ENCODE measurements at regions not wholly inside any gene's neighbourhood (a gene's known extent, or its start where the extent isn't known, plus 50 kb on each side); places are given as distances from the start of the nearest gene placed in this dataset.
"Not testable (repeated sequence)": the region's sequence is repeated elsewhere in the genome, so short reads cannot be mapped to it uniquely, and the experiment has no call there.

DNA sequence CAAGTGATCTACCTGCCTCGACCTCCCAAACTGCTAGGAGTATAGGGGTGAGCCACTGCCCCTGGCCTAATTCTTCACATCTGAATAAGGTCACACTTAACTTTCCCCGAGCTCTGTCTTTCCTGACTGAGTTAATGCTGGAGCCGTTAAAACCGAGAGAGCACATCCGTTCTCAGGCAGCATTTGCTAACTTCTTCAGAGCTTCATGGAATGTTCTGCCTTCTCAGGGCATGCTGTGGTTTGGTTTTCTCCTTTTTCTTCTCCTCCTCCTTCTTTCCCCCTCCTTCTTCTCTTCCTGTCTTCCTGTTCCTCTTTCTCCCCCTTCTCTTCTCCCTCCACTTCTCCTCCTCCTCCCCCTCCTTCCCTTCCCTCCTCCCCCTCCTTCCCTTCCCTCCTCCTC, 119.9 kb downstream of the ASMT start:
- Histone ChIP-seq H3K36me3 (ENCODE audit: control insufficient read depth in 1 of 2, insufficient read depth in 2 of 2, low read length in 2 of 2) (no peaks in the 10 kb centered on the region), H3K9me3 (ENCODE audit: control insufficient read depth in 1 of 2, low read length in 2 of 2) (no peaks in the 10 kb centered on the region), H3K9ac (ENCODE audit: low read depth in 1 of 2, low read length in 2 of 2) (no peak overlapping the region), H3K27me3 (ENCODE audit: control insufficient read depth in 1 of 2, insufficient read depth in 2 of 2, low read length in 2 of 2) (no peaks in the 10 kb centered on the region), H3K27ac (ENCODE audit: low read depth, low read length) (no peak overlapping the region), H3K4me1 (ENCODE audit: control insufficient read depth in 1 of 2, insufficient read depth in 2 of 2, low read length in 2 of 2) (no peaks in the 10 kb centered on the region), H3K4me3 (ENCODE audit: low read depth in 1 of 2, low read length in 2 of 2) (no peak overlapping the region)

DNA sequence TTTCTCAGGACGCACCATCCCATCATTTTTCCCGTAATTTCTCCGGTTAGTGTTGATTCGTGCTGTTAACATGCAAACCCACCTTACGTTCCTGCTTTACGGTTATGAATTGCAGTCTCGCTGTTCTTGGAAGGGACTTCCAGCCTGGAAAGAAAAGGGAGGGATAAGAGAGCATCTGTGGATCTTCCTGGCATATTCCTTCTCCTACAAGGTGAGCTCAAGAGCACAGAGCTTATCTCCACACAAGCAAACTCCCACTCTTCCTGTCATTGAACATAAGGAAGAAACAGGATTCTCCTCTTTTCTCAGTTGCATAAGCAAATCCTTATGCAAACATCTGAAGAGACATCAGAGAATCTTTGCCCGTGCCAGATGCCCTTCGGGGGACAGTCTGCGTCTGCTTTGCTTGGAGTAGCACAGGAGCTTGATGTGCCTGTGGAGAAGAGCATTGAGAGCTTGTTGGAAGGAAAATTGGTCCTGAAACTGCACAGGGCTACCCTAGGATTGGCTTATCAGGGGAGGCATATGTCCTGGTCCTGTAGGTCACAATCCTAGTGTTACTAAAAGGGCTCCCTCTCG, 127.0 kb downstream of the ASMT start:
- Histone ChIP-seq H3K27ac (ENCODE audit: low read depth, low read length) (no peak overlapping the region), H3K9ac (ENCODE audit: low read depth in 1 of 2, low read length in 2 of 2) (no peak overlapping the region), H3K4me3 (ENCODE audit: low read depth in 1 of 2, low read length in 2 of 2) (no peak overlapping the region), H3K4me1 (ENCODE audit: control insufficient read depth in 1 of 2, insufficient read depth in 2 of 2, low read length in 2 of 2) (no peaks in the 10 kb centered on the region), H3K27me3 (ENCODE audit: control insufficient read depth in 1 of 2, insufficient read depth in 2 of 2, low read length in 2 of 2) (no peaks in the 10 kb centered on the region), H3K36me3 (ENCODE audit: control insufficient read depth in 1 of 2, insufficient read depth in 2 of 2, low read length in 2 of 2) (peaks cover 0 to 2% of the 10 kb centered on the region in 2 donors), H3K9me3 (ENCODE audit: control insufficient read depth in 1 of 2, low read length in 2 of 2) (peaks cover 0 to 3% of the 10 kb centered on the region in 2 donors)

DNA sequence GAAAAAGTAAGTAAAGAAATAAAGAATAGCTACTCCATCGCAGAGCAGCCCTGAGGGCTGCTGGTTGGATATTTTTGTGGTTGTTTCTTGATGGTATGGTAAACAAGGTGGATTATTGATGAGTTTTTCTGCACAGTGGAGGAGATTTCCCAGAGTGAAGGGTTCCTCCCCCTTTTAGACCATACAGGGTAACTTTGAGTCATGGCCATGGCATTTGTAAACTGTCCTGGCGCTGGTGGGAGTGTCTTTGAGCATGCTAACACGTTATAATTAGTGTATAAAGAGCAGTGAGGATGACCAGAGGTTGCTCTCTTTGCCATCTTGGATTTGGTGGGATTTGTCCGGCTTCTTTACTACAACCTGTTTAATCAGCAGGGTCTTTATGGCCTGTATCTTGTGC, 128.2 kb downstream of the ASMT start:
- H3K9me3 ChIP-seq (ENCODE audit: control insufficient read depth in 1 of 2, low read length in 2 of 2): peaks cover 0 to 3% of the 10 kb centered on the region in 2 donors
- no peaks in the 10 kb centered on the region for H3K4me1 ChIP-seq (ENCODE audit: control insufficient read depth in 1 of 2, insufficient read depth in 2 of 2, low read length in 2 of 2)
- H3K4me3 ChIP-seq (ENCODE audit: low read depth in 1 of 2, low read length in 2 of 2): no peak overlapping the region
- no peak overlapping the region for H3K9ac ChIP-seq (ENCODE audit: low read depth in 1 of 2, low read length in 2 of 2)
- H3K36me3 ChIP-seq (ENCODE audit: control insufficient read depth in 1 of 2, insufficient read depth in 2 of 2, low read length in 2 of 2): peaks cover 0 to 2% of the 10 kb centered on the region in 2 donors
- H3K27me3 ChIP-seq (ENCODE audit: control insufficient read depth in 1 of 2, insufficient read depth in 2 of 2, low read length in 2 of 2): no peaks in the 10 kb centered on the region
- no peak overlapping the region for H3K27ac ChIP-seq (ENCODE audit: low read depth, low read length)

DNA sequence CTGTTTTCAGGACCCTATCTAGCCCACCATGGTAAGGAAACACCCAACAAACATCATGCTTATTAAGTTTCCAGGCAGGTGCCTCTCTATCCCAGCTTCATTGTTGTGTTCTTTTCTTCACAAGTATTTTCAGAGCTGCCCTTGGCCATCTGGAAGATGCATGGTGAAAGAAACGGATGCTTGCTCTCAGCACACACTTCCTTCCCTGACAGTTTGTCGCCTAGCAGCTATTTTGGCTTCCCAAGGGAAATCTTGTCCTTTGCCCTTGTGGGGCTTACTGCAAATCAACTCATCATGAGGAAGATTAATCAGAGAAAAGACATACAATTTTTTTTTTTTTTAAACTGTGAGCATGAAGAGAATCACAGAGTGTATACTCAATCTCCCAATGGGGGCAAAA, 128.8 kb downstream of the ASMT start:
- peaks cover 0 to 3% of the 10 kb centered on the region in 2 donors for H3K9me3 ChIP-seq (ENCODE audit: control insufficient read depth in 1 of 2, low read length in 2 of 2)

DNA sequence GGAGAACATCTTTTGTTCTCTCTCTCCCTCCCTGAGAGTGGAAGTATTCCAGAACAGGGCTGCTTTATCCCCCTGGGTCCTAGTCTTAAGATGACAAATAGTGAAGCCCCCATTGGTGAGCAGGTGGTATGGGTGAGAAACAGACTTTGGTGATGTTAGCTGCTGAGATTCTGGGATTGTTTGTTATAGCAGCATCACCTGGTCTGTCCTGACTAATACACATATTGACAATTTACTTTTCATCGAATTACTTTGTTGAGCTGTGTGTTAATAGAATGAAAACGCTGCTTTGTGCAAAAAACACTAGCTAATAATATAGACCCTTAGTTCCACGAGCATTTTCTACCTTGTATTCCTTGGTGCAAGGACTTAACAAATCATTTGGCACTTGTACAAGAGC, 133.5 kb downstream of the ASMT start:
- Histone ChIP-seq H3K27ac (ENCODE audit: low read depth, low read length) (no peak overlapping the region), H3K4me3 (ENCODE audit: low read depth in 1 of 2, low read length in 2 of 2) (no peak overlapping the region), H3K9me3 (ENCODE audit: control insufficient read depth in 1 of 2, low read length in 2 of 2) (peaks cover 0 to 3% of the 10 kb centered on the region in 2 donors), H3K4me1 (ENCODE audit: control insufficient read depth in 1 of 2, insufficient read depth in 2 of 2, low read length in 2 of 2) (no peaks in the 10 kb centered on the region), H3K27me3 (ENCODE audit: control insufficient read depth in 1 of 2, insufficient read depth in 2 of 2, low read length in 2 of 2) (no peaks in the 10 kb centered on the region), H3K36me3 (ENCODE audit: control insufficient read depth in 1 of 2, insufficient read depth in 2 of 2, low read length in 2 of 2) (no peaks in the 10 kb centered on the region), H3K9ac (ENCODE audit: low read depth in 1 of 2, low read length in 2 of 2) (no peak overlapping the region)

More for the DNA sequence above, 128.8 kb downstream of the ASMT start:
- no peaks in the 10 kb centered on the region for H3K4me1 ChIP-seq (ENCODE audit: control insufficient read depth in 1 of 2, insufficient read depth in 2 of 2, low read length in 2 of 2)
- no peaks in the 10 kb centered on the region for H3K27me3 ChIP-seq (ENCODE audit: control insufficient read depth in 1 of 2, insufficient read depth in 2 of 2, low read length in 2 of 2)
- H3K4me3 ChIP-seq (ENCODE audit: low read depth in 1 of 2, low read length in 2 of 2): no peak overlapping the region
- peaks cover 0 to 2% of the 10 kb centered on the region in 2 donors for H3K36me3 ChIP-seq (ENCODE audit: control insufficient read depth in 1 of 2, insufficient read depth in 2 of 2, low read length in 2 of 2)
- H3K9ac ChIP-seq (ENCODE audit: low read depth in 1 of 2, low read length in 2 of 2): no peak overlapping the region
- H3K27ac ChIP-seq (ENCODE audit: low read depth, low read length): no peak overlapping the region

DNA sequence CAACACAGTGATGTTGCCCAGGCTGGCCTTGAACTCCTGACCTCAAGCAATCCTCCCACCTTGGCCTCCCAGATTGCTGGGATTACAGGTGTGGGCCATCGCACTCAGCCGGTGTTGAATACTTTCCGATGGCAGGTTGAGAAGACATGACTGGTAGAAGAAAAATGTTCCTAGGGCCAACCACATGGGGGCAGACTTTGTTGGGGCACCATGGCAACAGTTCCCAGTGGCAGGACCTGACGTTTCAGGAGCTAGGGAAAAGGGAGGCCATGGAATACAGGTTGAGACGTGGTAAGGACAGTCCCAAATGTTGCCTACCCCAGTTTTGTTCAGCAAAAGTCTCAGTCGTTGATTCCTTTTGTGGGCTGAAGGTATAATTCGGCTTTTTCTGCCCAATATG, 134.6 kb downstream of the ASMT start:
- H3K4me3 ChIP-seq (ENCODE audit: low read depth in 1 of 2, low read length in 2 of 2): no peak overlapping the region
- H3K9ac ChIP-seq (ENCODE audit: low read depth in 1 of 2, low read length in 2 of 2): no peak overlapping the region
- peaks cover 0 to 3% of the 10 kb centered on the region in 2 donors for H3K9me3 ChIP-seq (ENCODE audit: control insufficient read depth in 1 of 2, low read length in 2 of 2)
- H3K4me1 ChIP-seq (ENCODE audit: control insufficient read depth in 1 of 2, insufficient read depth in 2 of 2, low read length in 2 of 2): no peaks in the 10 kb centered on the region
- H3K27ac ChIP-seq (ENCODE audit: low read depth, low read length): no peak overlapping the region
- no peaks in the 10 kb centered on the region for H3K27me3 ChIP-seq (ENCODE audit: control insufficient read depth in 1 of 2, insufficient read depth in 2 of 2, low read length in 2 of 2)
- no peaks in the 10 kb centered on the region for H3K36me3 ChIP-seq (ENCODE audit: control insufficient read depth in 1 of 2, insufficient read depth in 2 of 2, low read length in 2 of 2)

DNA sequence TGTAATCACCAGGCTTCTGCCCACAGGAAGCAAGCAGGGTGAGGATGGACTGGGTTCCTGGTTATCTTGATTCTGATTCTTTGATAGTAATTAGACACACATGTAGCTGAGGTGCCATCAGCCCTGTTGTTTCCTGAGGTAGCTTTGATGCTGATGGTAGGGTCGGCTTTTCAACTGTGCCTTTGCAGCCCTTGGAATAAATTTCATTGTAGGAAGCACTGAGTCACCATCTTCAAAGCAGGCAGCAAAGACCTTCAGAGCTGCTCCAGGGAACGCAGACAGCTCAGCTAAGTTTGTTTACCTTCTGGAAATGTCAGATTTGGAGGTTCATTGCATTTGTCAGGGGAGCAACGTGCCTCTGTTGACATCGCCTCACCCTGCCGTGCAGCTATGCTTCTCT, 135.4 kb downstream of the ASMT start:
- H3K9me3 ChIP-seq (ENCODE audit: control insufficient read depth in 1 of 2, low read length in 2 of 2): peaks cover 0 to 3% of the 10 kb centered on the region in 2 donors
- no peaks in the 10 kb centered on the region for H3K36me3 ChIP-seq (ENCODE audit: control insufficient read depth in 1 of 2, insufficient read depth in 2 of 2, low read length in 2 of 2)
- H3K27ac ChIP-seq (ENCODE audit: low read depth, low read length): no peak overlapping the region
- H3K27me3 ChIP-seq (ENCODE audit: control insufficient read depth in 1 of 2, insufficient read depth in 2 of 2, low read length in 2 of 2): no peaks in the 10 kb centered on the region
- H3K4me3 ChIP-seq (ENCODE audit: low read depth in 1 of 2, low read length in 2 of 2): no peak overlapping the region
- H3K9ac ChIP-seq (ENCODE audit: low read depth in 1 of 2, low read length in 2 of 2): no peak overlapping the region
- no peaks in the 10 kb centered on the region for H3K4me1 ChIP-seq (ENCODE audit: control insufficient read depth in 1 of 2, insufficient read depth in 2 of 2, low read length in 2 of 2)

DNA sequence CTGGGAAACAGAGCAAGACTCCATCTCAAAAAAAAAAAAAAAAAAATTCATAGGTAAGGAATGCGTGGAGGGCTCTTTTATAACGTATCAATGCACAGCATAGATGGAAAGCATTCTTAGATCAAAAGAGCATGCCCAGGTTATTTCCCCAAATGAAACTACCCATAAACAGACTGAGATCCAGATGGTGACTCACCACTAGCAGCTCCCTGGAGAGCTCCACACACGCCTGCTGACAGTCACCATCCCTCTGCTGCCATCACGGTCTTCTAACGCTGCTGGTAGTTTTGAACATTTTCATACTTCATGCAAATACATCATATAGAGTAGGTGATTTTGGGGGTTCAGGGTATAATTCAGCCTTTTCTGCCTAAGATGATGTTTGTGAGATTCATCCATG, 136.9 kb downstream of the ASMT start:
- no peak overlapping the region for H3K4me3 ChIP-seq (ENCODE audit: low read depth in 1 of 2, low read length in 2 of 2)
- no peaks in the 10 kb centered on the region for H3K4me1 ChIP-seq (ENCODE audit: control insufficient read depth in 1 of 2, insufficient read depth in 2 of 2, low read length in 2 of 2)
- H3K9ac ChIP-seq (ENCODE audit: low read depth in 1 of 2, low read length in 2 of 2): no peak overlapping the region
- no peak overlapping the region for H3K27ac ChIP-seq (ENCODE audit: low read depth, low read length)
- H3K36me3 ChIP-seq (ENCODE audit: control insufficient read depth in 1 of 2, insufficient read depth in 2 of 2, low read length in 2 of 2): no peaks in the 10 kb centered on the region
- peaks cover 0 to under 1% of the 10 kb centered on the region in 2 donors for H3K9me3 ChIP-seq (ENCODE audit: control insufficient read depth in 1 of 2, low read length in 2 of 2)
- H3K27me3 ChIP-seq (ENCODE audit: control insufficient read depth in 1 of 2, insufficient read depth in 2 of 2, low read length in 2 of 2): no peaks in the 10 kb centered on the region

DNA sequence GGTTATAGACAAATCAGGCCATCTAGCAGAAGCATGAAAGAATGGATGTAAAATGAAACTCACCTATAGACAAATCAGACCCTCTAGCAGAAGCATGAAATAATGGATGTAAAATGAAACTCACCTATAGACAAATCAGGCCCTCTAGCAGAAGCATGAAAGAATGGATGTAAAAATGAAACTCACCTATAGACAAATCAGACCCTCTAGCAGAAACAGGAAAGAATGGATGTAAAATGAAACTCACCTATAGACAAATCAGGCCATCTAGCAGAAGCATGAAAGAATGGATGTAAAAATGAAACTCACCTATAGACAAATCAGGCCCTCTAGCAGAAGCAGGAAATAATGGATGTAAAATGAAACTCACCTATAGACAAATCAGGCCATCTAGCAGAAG, 137.9 kb downstream of the ASMT start:
- H3K4me1 ChIP-seq (ENCODE audit: control insufficient read depth in 1 of 2, insufficient read depth in 2 of 2, low read length in 2 of 2); H3K36me3 ChIP-seq (ENCODE audit: control insufficient read depth in 1 of 2, insufficient read depth in 2 of 2, low read length in 2 of 2); H3K4me3 ChIP-seq (ENCODE audit: low read depth in 1 of 2, low read length in 2 of 2); H3K27me3 ChIP-seq (ENCODE audit: control insufficient read depth in 1 of 2, insufficient read depth in 2 of 2, low read length in 2 of 2); H3K9ac ChIP-seq (ENCODE audit: low read depth in 1 of 2, low read length in 2 of 2); H3K27ac ChIP-seq (ENCODE audit: low read depth, low read length); H3K9me3 ChIP-seq (ENCODE audit: control insufficient read depth in 1 of 2, low read length in 2 of 2): not testable (repeated sequence)

DNA sequence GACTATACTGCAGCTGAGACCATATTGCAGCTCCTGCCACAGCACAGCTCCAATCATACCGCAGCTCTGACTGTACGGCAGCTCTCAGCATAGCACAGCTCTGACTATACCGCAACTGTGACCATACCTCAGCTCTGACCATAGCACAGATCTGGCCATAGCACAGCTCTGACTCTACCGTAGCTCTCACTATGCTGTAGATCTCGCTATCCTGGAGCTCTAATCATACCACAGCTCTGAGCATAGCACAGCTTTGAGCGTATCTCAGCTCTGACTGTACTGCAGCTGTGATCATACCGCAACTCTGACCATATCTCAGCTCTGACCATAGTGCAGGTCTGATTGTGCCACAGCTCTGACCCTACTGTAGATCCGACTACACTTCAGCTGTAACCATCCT, 139.2 kb downstream of the ASMT start:
- Histone ChIP-seq H3K36me3 (ENCODE audit: control insufficient read depth in 1 of 2, insufficient read depth in 2 of 2, low read length in 2 of 2) (no peaks in the 10 kb centered on the region), H3K4me3 (ENCODE audit: low read depth in 1 of 2, low read length in 2 of 2) (no peak overlapping the region), H3K9ac (ENCODE audit: low read depth in 1 of 2, low read length in 2 of 2) (no peak overlapping the region), H3K9me3 (ENCODE audit: control insufficient read depth in 1 of 2, low read length in 2 of 2) (peaks cover 11 to 16% of the 10 kb centered on the region in 2 donors), H3K27me3 (ENCODE audit: control insufficient read depth in 1 of 2, insufficient read depth in 2 of 2, low read length in 2 of 2) (no peaks in the 10 kb centered on the region), H3K27ac (ENCODE audit: low read depth, low read length) (no peak overlapping the region), H3K4me1 (ENCODE audit: control insufficient read depth in 1 of 2, insufficient read depth in 2 of 2, low read length in 2 of 2) (no peaks in the 10 kb centered on the region)

DNA sequence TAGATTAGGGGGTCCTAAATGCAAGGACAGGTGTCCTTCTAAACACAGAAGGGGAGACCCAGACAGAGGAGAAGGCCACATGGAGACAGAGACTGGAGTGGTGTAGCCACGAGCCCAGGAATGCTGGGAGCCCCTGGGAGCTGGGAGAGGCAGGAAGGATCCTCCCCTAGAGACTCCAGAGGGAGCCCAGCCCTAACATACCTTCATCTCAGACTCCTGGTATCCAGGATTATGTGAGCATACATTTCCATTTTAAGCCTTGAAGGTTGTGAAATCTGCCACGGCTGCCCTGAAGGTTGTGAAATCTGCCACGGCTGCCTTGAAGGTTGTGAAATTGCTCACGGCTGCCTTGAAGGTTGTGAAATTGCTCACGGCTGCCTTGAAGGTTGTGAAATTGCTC, 148.4 kb downstream of the ASMT start:
- H3K27ac ChIP-seq (ENCODE audit: low read depth, low read length): no peak overlapping the region
- H3K27me3 ChIP-seq (ENCODE audit: control insufficient read depth in 1 of 2, insufficient read depth in 2 of 2, low read length in 2 of 2): no peaks in the 10 kb centered on the region
- no peaks in the 10 kb centered on the region for H3K36me3 ChIP-seq (ENCODE audit: control insufficient read depth in 1 of 2, insufficient read depth in 2 of 2, low read length in 2 of 2)
- no peaks in the 10 kb centered on the region for H3K4me1 ChIP-seq (ENCODE audit: control insufficient read depth in 1 of 2, insufficient read depth in 2 of 2, low read length in 2 of 2)
- H3K4me3 ChIP-seq (ENCODE audit: low read depth in 1 of 2, low read length in 2 of 2): no peak overlapping the region
- H3K9me3 ChIP-seq (ENCODE audit: control insufficient read depth in 1 of 2, low read length in 2 of 2): peaks cover 7 to 17% of the 10 kb centered on the region in 2 donors
- no peak overlapping the region for H3K9ac ChIP-seq (ENCODE audit: low read depth in 1 of 2, low read length in 2 of 2)
